ENCODE measurements at regions not wholly inside any gene's neighbourhood (a gene's known extent, or its start where the extent isn't known, plus 50 kb on each side); places are given as distances from the start of the nearest gene placed in this dataset.

DNA sequence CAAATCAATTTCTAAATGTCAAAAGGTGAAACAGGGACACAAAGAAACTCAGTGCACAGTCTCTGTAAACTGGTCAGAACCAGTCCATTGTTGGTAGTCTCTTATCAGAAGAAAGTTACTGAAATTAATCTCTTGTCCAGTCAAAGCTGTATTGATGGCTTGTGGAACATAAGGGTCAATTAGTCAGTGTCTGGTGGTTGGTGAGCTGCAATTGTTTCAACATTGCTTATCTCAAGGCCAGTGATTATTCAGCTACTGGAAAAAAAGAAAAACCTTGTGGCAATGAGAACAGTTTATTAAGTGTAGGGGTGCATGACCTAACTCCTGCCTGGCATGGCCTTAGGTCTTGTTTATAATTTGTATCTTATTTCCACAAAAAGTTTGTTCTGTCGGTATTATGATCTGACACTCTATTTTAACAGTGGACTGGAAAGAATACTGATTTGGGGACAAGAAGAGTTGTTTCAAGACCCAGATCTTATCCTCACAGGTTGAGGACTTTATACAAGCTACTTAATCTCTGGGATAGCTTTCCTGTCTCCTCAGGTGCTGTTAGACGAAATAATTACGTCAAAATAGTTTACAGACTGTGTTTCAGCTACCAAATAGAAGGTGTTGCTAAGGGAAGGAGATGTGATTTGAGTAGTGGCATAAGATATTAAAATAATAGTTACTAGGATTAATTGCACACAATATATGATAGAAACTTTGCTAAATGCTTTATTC is 520.0 kb upstream of the IRAK1BP1 start:
- ATAC-seq (no peak), DNase-seq (no peak)
- H3K4me1 ChIP-seq: no peaks in the 10 kb centered on the region
- no peaks in the 10 kb centered on the region for H3K27me3 ChIP-seq
- no peak overlapping the region for H3K27ac ChIP-seq
- 64 to 75% (median 67%) methylated on average over 3 of the region's 3 CpGs for WGBS, 4 donors
- H3K9me3 ChIP-seq: no peaks in the 10 kb centered on the region
- intact Hi-C loops (cut with DNase I): no loop called here
- H3K4me3 ChIP-seq: no peak overlapping the region
- H3K36me3 ChIP-seq: no peaks in the 10 kb centered on the region
- no peak for TF ChIP-seq POLR2A (IDR thresholded peaks at IDR 0.05)
- TF ChIP-seq, protein P1, sequence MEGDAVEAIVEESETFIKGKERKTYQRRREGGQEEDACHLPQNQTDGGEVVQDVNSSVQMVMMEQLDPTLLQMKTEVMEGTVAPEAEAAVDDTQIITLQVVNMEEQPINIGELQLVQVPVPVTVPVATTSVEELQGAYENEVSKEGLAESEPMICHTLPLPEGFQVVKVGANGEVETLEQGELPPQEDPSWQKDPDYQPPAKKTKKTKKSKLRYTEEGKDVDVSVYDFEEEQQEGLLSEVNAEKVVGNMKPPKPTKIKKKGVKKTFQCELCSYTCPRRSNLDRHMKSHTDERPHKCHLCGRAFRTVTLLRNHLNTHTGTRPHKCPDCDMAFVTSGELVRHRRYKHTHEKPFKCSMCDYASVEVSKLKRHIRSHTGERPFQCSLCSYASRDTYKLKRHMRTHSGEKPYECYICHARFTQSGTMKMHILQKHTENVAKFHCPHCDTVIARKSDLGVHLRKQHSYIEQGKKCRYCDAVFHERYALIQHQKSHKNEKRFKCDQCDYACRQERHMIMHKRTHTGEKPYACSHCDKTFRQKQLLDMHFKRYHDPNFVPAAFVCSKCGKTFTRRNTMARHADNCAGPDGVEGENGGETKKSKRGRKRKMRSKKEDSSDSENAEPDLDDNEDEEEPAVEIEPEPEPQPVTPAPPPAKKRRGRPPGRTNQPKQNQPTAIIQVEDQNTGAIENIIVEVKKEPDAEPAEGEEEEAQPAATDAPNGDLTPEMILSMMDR (IDR thresholded peaks at IDR 0.05): no peak

DNA sequence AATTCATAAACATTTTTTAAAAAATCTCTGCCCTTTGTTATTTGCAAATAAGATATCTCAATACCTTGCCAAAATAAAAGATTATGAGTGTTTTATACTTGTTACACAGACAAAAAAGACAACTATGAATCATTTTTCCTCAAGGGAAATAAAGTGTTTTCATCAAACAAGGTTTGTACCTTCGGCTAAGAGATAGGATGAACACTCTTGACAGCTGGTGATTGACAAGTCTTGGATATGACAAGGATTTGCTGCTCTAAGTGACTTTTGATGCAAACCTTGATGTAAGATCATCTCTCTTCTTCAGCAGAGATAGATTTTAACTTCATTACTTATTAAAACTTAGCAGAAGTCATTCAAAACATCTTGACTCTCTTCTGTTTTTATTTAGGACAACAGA is 514.3 kb upstream of the IRAK1BP1 start:
- H3K27ac ChIP-seq: no peak overlapping the region
- H3K36me3 ChIP-seq: no peaks in the 10 kb centered on the region
- H3K9me3 ChIP-seq: peaks cover 0 to 3% (median 0%) of the 10 kb centered on the region in 12 donors
- DNase-seq: no peak
- WGBS, 4 donors: 45 to 51% (median 47%) methylated on average over 1 of the region's 1 CpG
- no peak for ATAC-seq
- intact Hi-C loops (cut with DNase I): no loop called here
- no peak overlapping the region for H3K4me3 ChIP-seq
- TF ChIP-seq POLR2A (IDR thresholded peaks at IDR 0.05): no peak
- TF ChIP-seq, protein P1 (IDR thresholded peaks at IDR 0.05): no peak
- no peaks in the 10 kb centered on the region for H3K4me1 ChIP-seq
- H3K27me3 ChIP-seq: no peaks in the 10 kb centered on the region

DNA sequence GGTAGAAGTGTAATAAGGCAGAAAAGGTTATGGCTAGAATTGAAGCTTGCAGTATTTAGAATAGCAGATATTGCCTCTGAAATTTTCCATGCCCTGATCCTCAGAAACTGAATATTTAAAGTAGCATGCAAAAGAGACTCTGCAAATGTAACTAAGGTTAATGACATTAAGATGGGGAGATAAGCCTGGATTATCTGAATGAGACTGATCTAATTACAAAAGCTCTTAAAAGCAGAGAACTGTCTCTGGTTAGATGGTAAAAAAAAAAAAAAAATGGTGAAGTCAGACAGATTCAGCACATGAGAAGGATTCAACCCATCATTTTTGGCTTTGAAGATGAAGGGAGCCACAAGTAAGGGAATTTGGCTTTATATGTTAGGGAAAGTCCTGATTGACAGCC is 503.7 kb upstream of the IRAK1BP1 start:
- Histone ChIP-seq H3K27ac (no peak overlapping the region), H3K9me3 (peaks cover 0 to under 1% (median 0%) of the 10 kb centered on the region in 12 donors), H3K36me3 (no peaks in the 10 kb centered on the region), H3K27me3 (no peaks in the 10 kb centered on the region), H3K4me1 (no peaks in the 10 kb centered on the region), H3K4me3 (no peak overlapping the region)
- intact Hi-C loops (cut with DNase I): no loop called here
- no peak for ATAC-seq
- no peak for TF ChIP-seq POLR2A (IDR thresholded peaks at IDR 0.05)
- TF ChIP-seq, protein P1 (IDR thresholded peaks at IDR 0.05): no peak
- DNase-seq: no peak

DNA sequence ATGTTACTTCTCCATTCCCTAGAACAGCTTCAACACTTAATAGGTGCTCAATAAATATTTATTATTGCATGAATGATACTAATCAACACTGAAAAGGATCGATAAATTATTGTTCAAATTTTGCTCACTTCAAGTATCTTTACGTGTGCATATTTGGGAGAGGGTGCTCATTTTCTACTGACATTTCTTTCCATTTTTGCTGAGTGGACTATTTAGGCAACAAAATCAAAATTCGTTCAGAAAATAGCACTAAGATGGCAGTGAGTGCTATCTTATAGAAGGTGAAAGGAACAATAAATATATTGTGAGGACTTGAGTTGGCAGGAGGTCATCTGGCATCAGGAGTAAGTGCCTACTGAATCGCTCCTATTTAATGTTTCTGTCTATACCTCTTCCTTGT is 501.9 kb upstream of the IRAK1BP1 start:
- Histone ChIP-seq H3K27ac (no peak overlapping the region), H3K36me3 (no peaks in the 10 kb centered on the region), H3K27me3 (no peaks in the 10 kb centered on the region), H3K4me1 (no peaks in the 10 kb centered on the region), H3K9me3 (peaks cover 0 to 3% (median 0%) of the 10 kb centered on the region in 12 donors), H3K4me3 (no peak overlapping the region)
- ATAC-seq (no peak), DNase-seq (no peak)
- intact Hi-C loops (cut with DNase I): no loop called here
- TF ChIP-seq, protein P1 (IDR thresholded peaks at IDR 0.05): no peak
- no peak for TF ChIP-seq POLR2A (IDR thresholded peaks at IDR 0.05)
- WGBS, 4 donors: 83 to 86% (median 84%) methylated on average over 4 of the region's 4 CpGs
